NCI-H82 (cell line): ENCODE measurements at regions not wholly inside any gene's neighbourhood (a gene's known extent, or its start where the extent isn't known, plus 50 kb on each side); places are given as distances from the start of the nearest gene placed in this dataset.

Experiments used
- DNase-seq: peaks from one replicate; lab custom pipeline; 2025; lab: John Stamatoyannopoulos, UW

DNA sequence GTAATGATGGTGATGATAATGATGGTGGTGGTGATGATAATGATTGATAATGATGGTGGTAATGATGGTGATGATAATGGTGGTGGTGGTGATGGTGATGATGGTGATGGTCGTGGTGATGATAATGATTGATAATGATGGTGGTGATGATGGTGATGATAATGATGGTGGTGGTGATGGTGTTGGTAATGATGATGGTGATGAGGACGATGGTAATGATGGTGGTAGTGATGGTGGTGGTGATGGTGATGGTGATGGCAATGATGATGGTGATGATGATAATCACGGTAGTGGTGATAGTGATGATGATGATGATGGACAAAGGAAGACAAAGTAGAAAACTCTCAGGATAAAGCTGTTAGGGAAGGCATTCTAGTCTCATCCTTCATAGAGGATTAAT is 310.5 kb downstream of the MSX2 start:
- no peak for DNase-seq

DNA sequence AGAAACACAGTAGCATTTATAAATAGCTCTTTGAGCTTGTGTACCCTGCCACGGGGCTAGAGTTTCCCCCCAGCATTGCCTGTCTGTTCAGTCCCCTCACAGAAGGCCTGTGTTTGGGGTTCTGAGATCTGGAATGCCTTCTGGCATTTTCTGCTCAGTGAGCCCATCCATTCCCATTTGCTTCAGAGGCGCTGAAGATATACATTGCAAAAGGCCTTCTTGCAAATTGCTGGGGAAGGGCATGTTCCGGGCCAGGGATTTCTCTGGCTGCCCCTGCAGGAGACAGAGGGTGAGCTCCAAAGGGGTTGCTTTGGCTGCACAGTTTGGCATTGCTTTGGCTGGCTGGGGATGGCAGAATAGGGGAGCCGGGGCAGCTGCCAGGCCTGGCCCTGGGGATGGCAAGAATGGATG is 308.4 kb downstream of the MSX2 start:
- DNase-seq, result no peak

DNA sequence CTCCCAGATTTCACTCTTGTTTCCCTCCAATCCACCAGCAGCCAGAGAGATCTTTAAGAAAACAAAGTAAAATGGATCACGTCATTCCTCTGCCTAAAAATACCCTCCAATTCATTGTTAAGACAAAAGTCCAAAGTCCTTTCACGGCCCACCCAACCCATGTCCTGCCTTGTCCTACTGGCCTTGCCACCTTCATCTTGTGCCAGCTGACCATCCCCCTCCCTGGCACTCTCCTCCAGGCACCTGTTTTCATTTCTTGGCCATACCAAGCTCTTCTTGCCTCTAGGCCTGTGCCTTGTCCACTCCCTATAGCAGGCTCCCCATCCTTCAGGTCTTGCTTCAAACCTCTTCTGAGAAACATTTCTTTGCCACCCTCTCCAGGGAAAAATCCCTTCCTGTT is 307.6 kb downstream of the MSX2 start:
- no peak for DNase-seq

DNA sequence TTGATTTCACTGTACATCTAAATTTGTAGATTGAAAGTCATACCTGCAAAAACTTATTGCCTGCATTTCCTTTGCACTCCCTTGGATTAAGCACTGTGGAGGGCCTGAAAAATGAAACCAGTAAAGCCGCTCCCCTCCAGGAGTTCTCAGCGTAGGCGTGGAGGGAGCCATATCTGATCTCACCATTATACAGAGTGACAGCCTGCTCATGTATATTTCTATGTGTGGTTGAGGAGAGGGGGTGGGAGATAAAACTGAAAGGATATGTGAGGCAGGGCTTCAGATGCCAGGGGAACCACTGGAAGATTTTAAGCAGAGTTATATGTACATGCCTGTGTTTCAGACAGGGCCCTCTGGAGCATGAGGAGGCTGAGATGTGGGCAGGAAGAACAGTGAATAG is 303.0 kb downstream of the MSX2 start:
- DNase-seq, result no peak

DNA sequence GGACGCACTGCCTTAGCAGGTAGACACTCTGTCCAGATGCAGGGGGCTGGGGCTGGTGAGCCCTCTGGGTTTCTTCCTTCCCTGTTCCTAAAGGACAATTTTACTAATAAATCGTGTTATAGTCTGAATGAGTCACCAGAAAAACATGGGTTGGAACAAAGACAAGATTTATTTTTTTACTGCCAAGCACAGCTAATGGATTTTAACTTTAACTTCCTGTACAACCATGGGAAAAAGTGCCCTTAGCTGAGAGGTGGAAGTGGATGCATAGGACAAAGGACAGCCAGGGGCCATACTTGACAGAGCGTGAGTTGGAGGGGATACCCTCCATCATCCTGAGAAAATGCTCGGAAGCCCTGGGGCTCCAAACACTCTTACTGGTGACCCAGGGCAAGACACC is 300.7 kb downstream of the MSX2 start:
- DNase-seq, result no peak

DNA sequence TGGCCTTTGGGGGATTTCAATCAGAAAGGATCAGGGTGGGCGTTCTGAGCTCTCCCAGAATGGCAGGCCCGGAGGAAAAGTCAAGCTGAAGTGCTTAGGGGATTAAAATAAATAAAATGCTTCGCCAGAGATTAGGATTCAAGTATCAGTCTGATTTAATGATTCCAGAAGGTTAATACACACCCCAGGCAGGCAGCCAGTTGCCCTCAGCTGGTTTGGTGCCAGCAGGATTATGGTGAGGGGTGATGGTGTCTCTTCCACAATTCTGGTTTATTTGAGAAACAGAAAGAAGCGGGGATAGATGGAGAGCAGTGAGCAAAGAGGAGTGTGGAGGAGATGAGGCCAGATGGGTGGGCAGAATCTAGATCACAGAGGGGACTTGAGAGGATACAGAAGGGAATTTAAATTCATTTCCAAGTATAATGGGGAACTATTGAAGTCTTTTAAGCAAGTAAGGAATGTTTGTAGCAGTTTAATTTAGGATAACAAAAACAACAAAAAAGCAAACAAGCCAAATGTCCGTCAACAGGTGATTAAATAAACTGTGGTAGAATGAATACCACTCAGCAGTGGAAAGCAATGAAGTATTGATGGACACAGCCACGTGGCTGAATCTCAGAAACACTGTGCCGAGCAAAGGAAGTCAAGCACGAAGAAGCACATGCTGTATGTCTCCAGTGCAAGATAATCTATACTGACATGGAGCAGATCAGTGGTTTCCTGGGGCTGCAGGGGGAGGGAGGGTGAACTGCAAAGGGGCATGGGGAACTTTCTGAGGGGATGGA is 297.7 kb downstream of the MSX2 start:
- DNase-seq, result peak; percentile 78

DNA sequence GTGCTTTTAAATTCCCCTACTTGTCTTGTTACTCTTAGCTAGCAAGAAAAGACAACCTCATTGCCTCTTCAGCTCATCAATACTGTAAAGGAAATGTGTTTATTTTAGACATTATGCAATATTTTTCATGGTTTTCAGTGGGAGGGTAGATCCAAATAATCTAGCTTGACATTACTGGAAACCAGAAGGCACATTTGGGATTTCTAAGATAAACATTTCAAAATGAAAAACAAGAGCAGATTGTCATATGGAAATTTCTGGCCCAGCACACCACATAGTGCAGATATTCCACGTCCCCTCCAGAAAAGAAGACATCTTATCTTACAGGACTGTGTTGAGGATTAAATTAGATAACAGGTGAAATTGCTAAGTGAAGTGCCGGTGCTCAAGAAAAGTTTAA is 296.9 kb downstream of the MSX2 start:
- DNase-seq, result no peak

DNA sequence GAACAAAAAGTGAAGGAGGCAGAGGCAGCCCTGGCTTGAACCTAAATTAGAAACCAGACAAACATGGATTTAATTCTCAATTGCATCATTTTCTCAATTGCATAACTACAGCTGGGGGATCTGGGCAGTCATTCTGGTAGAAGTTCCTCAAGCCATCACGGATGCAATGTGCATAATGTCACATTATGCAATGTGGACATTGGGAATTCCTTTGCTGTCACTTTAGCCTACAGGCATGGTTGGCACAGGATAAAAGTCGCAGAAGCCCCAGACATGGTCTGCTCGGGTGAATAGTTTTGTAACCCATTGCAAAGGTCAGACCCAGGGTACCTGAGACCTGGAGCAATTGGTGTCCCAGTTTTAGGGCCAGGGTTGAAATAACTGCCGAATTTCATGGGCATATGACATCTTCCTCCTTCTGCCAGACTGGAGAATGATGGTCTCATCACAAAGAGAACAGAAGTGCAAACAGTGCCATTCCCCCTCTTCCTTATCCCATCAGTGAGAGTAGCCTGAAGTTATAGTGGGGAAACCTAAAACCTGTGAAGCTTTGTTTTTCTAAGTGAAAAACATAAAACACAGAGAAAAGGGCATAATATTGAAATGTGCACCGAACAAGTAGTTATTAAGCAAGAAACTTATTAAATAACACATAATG is 290.8 kb downstream of the MSX2 start:
- no peak for DNase-seq

DNA sequence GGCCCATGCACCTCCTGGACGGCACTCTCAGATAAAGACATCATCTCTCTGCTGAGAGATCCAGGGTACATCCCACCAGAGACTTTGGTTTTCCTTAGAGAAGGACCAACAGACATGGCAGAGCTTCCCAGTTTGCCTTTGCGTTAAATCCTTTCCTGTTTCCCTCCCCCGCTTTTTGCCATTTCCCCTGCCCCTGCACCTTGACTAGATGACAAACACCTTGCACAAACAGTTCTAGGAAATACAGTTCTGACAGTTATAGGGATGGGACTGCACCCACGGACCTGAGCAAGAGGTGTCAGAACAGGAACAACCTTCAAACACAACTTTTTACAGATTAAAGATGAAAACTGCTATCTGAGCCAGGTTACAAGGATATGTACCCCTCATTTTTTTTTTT is 288.9 kb downstream of the MSX2 start:
- no peak for DNase-seq

DNA sequence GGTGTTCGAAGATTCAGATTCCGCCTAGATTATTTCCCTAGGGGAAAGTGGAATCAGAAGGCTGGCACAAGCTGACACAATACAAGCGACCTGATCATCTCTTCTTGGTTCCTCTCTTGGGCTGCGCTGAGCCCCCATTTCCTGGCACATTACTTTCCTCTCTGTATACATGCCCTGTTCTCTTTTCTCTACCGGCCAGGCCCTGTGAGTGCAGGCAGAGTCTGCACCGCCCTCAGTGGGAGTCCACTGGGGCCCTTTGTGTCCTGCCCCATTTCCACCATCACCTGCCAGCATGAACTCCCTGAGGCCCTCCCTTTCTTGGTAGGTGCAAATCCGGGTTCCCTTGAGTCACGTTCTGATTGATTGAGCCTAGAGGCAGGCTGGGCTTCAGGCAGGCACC is 287.9 kb downstream of the MSX2 start:
- no peak for DNase-seq

DNA sequence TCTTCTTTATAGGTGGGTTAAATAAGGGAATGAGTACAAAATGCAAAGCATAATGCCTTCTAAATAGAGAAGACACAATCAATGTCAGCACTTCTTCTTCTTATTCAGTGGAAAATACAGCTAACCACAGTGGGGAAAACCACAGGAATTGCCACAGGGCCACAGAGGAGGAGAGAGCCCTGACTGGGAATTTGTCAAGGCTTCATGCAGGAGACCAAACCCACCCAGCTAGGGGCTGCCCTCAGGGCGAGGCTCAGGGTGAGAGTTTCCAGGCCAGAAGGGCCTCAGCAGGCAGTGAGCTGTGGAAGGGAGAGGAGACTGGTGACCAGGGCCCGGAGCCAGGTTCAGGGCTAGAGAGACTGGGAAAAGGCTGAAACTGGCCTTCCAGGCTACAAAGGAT is 279.1 kb downstream of the MSX2 start:
- no peak for DNase-seq

DNA sequence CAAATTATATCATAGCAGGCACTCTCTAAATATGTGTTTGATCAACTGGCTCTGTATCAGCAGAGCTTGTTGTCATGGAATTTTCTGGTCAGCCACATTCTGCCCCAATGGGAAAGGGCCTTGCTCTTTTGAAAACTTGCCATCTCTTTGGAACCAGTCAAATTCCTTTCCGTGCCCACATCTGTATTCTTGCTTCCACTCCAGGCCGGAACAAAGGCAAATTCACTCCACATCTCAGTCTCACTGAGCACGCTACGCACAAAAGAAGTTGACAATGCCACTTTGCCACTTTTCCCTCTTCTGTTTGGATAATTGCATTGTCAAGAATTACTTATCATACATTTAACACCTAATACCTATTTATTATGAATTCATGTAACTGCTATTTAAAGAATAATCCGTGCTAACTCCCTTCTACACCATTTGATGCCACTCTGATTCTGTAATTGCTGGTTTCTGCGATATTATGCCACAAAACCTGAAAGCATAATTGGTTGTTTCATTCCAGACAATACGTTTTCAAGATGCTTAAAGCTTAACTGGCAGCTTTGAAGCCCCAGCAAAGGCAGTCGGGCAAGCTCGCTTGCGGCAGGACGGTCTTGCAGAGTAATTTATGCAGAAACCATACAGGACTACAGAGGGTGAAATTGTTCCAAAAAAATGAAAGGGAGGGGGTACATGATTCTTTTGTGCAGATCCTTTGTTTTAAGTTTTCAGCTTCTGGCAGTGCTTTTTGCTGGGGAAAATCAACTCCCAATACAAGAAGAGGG is 277.7 kb downstream of the MSX2 start:
- no peak for DNase-seq

DNA sequence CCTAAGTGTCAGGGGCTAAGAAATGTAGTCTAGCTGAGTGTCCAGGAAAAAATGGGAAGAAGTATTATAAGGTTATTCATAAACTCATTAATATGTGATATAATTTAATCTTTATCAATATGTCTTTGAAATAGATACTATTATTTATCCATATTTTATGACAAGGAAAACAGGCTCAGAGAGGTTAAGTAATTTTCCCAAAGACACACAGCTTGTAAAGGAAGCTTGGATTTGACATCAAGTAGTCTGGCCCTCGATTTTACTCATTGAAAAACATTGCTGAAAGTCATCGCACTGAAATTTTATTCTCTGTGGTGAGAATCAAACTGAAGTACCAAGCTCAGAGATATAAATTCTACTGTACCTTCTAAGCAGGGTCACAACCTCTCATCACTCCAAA is 276.9 kb downstream of the MSX2 start:
- no peak for DNase-seq

DNA sequence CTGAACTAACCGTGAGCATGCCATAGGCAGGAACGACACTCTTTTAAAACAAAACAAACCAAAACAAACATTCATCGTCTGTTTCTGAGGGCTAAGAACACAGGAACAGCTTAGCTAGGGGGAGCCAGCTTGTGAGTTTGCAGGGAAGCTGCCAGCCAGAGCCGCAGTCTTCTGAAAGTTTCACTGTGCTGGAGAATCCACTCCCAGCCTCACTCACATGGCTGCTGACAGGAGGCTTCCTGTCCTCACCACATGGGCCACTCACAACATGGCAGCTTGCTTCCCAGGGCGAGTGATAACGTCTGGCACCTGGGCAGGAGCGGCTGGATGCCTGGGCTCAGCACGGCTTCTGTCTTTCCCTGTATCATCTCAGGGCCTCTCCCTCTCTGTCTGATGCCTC is 275.2 kb downstream of the MSX2 start:
- DNase-seq, result no peak

DNA sequence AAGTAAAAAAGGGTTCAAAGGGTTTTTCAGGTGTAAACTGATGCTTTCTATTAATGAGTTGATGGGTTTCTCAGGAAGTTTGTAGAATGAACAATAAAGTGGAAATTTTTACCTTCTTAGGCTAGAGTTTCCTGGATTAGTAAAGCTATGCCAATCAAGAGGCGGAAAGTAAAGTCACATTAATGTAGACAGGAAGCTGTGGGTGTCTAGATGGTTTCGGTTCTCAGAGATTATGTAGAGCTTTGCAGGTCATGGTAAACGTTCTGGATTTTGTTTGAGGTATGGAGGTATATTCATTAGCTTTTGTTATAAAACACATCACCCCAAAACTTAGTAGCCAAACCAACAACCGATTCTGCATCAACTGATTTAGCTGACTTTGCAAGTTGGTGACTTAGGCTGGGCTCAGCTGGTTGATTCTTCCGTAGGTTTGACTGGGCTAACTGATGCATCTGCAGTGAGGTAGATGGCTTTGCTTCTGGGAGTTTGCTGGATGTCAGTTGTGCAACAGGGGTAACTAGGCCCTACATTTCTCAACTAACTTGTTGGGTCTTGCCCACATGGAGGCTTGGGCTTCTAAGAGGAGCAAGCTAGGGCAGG is 273.8 kb downstream of the MSX2 start:
- no peak for DNase-seq

DNA sequence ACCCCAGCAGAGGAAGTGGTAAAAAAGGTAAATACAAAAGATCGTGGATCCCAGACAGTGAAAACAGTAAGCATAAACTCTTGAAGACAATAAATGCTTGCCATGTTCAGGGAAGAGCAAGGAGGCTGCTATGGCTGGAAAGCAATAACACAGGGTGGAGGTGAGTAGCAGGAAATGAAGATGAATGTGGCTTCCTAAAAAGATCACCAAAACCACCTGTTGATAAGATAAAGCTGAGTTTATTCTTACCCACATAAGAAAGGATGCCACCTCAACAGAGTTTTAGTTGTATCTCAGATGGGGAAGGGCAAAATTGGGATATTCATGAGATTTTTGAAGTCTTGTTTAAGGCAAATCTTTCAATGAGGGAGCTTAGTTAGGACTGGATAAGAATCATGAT is 273.3 kb downstream of the MSX2 start:
- DNase-seq, result no peak

DNA sequence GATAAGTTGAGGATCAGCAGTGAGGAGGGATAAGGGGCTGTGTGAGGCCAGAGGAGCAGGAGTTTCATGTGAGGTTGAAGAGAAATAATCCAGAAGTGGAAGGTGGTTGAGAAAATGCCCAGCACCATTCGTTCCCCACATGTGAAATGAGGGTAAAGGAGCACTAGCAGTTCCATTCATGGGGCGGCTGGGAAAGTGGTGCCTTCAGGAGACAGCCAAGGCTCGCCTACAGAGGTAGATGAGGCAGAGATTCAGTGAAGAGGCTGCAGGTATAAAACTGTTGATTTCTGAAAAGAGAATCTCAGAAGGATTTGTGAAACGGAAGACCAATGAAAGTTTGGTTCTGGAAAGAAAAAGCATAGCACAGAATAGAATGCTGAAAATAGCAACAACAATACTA is 272.6 kb downstream of the MSX2 start:
- no peak for DNase-seq

DNA sequence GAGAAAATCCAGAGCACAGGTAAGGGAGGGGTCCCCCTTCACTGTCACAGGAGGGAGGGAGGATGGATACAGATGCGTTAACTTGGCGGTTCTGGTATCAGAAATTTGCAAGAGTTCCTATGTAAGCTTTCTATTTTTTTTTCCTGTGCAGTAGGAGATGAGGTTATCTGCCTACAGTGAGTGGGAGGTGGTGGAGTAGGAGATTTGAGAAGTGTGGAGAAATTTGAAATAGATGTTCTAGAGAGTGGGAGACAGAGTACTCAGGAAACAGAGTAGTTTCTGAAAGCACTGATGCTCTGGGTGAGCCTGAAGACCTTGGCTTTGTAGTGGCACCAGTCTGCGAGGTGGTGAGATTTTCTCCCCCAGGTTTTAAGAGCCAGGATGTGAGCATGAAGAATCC is 271.4 kb downstream of the MSX2 start:
- DNase-seq, result no peak

DNA sequence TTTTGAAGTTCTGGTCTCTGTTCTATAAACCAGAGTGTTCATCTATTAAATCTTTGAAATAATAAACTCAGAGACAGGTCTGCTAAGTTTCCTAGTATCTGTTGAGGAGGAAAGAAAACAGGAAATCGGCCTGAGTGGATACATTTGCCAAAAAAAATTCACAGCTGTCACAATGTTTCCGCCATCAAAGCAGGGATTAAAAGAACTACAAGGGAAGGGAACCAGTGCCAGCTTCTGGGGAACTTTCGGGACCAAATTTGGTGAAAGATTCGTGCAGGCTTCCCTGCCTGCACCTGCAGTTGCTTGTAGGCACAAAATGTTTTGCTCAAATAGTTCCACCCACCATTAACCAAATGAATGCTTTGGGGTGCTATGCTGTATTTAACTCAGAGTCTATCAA is 267.5 kb downstream of the MSX2 start:
- no peak for DNase-seq

DNA sequence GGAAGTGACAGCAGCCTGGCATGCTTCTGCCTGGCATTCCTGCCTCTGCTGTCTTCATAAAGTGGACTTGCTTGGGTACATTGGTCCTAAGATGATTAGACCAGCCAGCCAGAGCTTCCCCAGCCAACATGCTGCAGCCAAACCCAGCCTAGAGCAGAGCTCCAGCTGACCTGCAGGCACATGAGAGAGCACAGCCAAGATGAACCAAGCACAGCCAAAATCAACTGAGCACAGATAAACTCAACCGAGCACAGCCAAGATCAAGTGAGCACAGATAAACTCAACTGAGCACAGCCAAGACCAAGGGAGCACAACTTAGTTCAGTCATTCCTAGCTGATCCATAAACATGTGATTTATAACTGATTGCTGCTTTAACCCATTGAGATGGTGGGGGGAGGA is 266.5 kb downstream of the MSX2 start:
- DNase-seq, result no peak

DNA sequence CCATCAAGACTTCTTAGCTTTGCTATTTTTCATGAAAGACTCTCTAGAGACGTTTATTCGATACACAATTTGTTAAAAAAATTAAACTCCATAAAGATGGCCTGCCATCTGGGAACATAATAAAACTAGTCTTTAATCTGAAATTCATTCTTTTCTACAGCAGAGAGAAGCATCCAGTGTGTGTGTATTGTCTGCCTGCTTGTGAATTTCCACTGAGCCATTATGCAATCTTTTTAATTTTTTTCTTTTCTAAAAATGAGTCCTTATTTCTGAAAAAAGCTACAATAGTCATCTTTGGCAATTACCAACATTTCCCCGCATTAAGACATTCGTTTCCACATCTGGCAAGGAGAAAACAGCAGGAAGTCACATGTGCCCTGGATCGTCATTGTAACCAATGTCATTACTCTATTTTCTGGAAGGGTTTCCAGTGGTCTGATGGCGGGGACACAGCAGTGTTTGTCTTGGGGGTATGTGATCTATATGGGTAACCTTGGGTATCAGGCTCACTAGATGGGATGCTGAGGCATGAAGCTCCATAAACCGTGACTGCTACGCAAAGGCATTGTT is 263.1 kb downstream of the MSX2 start:
- DNase-seq, result no peak

DNA sequence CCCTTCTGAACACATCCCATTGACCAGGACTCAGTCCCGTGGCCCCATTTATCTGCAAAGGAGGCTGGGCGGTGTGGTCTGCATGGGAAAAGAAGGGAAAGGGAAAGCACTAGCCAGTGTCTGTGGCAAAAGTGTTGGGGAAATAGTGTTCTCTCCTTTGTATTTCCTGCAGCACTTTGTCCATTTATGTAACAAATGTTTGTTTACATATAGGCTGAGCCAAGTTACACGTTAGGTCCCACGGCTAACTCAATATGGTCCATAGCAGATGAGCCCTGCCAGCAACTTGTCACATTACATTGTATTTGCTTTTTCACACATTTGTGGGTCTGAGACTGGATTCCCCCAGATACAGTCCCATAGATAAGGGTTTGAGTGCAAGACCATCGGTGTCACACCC is 260.5 kb downstream of the MSX2 start:
- no peak for DNase-seq

DNA sequence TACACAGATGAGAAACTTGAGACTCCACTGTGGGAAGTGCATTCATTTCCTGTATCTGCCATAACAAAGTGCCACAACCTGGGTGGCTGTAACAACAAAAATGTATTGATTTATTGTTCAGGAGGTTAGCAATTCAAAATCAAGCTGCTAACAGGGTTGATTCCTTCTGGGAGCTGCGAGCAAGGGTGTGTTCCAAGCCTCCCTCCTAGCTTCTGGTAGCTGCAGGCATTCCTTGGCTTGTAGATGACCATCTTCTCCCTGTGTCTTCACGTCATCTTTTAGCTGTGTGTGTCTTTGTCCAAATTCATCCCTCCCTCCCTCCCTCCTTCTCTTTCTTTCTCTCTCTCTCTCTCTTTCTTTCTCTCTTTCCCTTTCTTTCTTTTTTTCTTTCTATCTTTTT is 258.1 kb downstream of the MSX2 start:
- no peak for DNase-seq
